ENCODE measurements at regions not wholly inside any gene's neighbourhood (a gene's known extent, or its start where the extent isn't known, plus 50 kb on each side); places are given as distances from the start of the nearest gene placed in this dataset.

- TF ChIP-seq FOXA1 (IDR thresholded peaks at IDR 0.05) (no peak), YY1 (IDR thresholded peaks at IDR 0.05) (no peak), ZBTB33 (IDR thresholded peaks at IDR 0.05) (no peak), SP1 (IDR thresholded peaks at IDR 0.05) (no peak), CTCF (IDR thresholded peaks at IDR 0.05; ENCODE audit: low read depth, low read length, missing input control) (no peak), MAX (IDR thresholded peaks at IDR 0.05) (no peak), RXRA (IDR thresholded peaks at IDR 0.05) (no peak), REST (IDR thresholded peaks at IDR 0.05) (no peak), HNF4A (conservative IDR thresholded peaks at IDR 0.05) (no peak)
Observed at GRCh38 chr3:59660376-59660775, 610.6 kb upstream of the CFAP20DC start.
